GM13977 (cell line): ENCODE measurements at regions not wholly inside any gene's neighbourhood (a gene's known extent, or its start where the extent isn't known, plus 50 kb on each side); places are given as distances from the start of the nearest gene placed in this dataset.

Experiments
- DNase-seq: peaks from one replicate; pipeline ENCODE4 v3.0.0; 2012; ENCODE audit warnings: low spot score
- CTCF ChIP-seq: IDR thresholded peaks from 2 replicates; pipeline ENCODE4 v1.5.1; 2012; ENCODE audit warnings: mild to moderate bottlenecking, control low read depth; ENCODE audit not compliant: insufficient read depth; ENCODE audit errors: extremely low read depth, missing control alignments
- in situ Hi-C: fragments of 300-500 bp; cut with MboI; formaldehyde crosslinking; loops from one replicate; pipeline ENCODE4 v1.12.0; 2022; ENCODE audit warnings: low sequenced_read_pairs, low pct_unique_long_range_greater_than_20kb, mixed read lengths, inconsistent platforms; ENCODE audit not compliant: unreplicated experiment

- in situ Hi-C loops: no loop called here
- DNase-seq: no peak
- no peak for TF ChIP-seq CTCF
Measured at GRCh38 chr15:61659566-61660190, 400.6 kb downstream of the VPS13C start.

- in situ Hi-C loops: no loop called here
- no peak for DNase-seq
- TF ChIP-seq CTCF: no peak
Measured at GRCh38 chr15:61657461-61657860, 402.8 kb downstream of the VPS13C start.

GRCh38 chr15:61656391-61656790, 403.9 kb downstream of the VPS13C start:
- in situ Hi-C loops: no loop called here
- no peak for DNase-seq

GRCh38 chr15:61655881-61656280, 404.4 kb downstream of the VPS13C start:
- in situ Hi-C loops: no loop called here
- TF ChIP-seq CTCF: no peak
- no peak for DNase-seq

More at GRCh38 chr15:61656391-61656790, 403.9 kb downstream of the VPS13C start:
- TF ChIP-seq CTCF: no peak

DNA sequence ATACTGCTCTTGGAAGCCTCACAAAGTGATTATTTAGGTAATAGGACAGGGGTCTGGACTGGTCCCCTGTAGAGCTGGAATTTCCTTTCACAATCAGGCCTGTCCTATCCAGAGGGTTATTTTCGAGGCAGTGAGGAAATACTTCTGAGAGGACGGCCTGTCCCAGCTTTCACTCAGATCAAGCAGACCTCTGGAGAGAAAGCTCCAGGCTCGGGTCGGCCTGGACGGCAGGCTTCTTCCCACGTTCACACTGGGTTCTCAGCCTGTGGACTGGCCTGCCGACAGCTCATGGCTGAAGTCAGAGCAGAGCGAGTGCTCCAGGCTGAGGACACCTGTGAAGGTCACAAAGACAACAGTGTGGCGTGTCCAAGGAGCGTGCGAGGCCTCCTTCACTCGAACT, 405.3 kb downstream of the VPS13C start:
- no peak for TF ChIP-seq CTCF
- in situ Hi-C loops: no loop called here
- no peak for DNase-seq

- no peak for DNase-seq
- in situ Hi-C loops: no loop called here
- TF ChIP-seq CTCF: no peak
Measured at GRCh38 chr15:61654002-61654740, 406.1 kb downstream of the VPS13C start.
